HCT116 (cell line): ENCODE measurements at regions not wholly inside any gene's neighbourhood (a gene's known extent, or its start where the extent isn't known, plus 50 kb on each side); places are given as distances from the start of the nearest gene placed in this dataset.

Experiments used
- ATAC-seq: fragments of 200-7000 bp; cut with Tn5 transposase; 2 replicates; pipeline ENCODE4 v1.9.1; 2020; ENCODE audit warnings: mild to moderate bottlenecking, moderate library complexity
- BruUV-seq: library from RNA; stranded (reverse); fragments of 400-500 nt; replicated peaks from 2 replicates; lab custom pipeline; 2021; lab: Mats Ljungman, UMichigan
- CTCF ChIA-PET: fragments of 300-600 bp; sonication (Branson Sonifier 250); formaldehyde crosslinking; loops from one replicate; lab custom pipeline; 2021; ENCODE audit warnings: antibody characterized with exemption; lab: Charles Lee
- POLR2A ChIA-PET: fragments of 300-600, 350-600 bp; sonication (Branson Sonifier 250); formaldehyde crosslinking; loops from one replicate; lab custom pipeline; 2021; ENCODE audit warnings: antibody characterized with exemption; lab: Charles Lee
- RAD21 ChIA-PET, 2 experiments: fragments of 300-600 bp; sonication (Branson Sonifier 250); formaldehyde crosslinking; loops; one replicate each; lab custom pipeline; 2023; ENCODE audit warnings: low total read pairs in 2 of 2; ENCODE audit not compliant: uncharacterized antibody in 2 of 2, unreplicated experiment in 2 of 2, low non-redundant PET in 1 of 2; lab: Charles Lee
- DNase-seq: peaks from one replicate; pipeline ENCODE4 v3.0.0-alpha.2; 2010; ENCODE audit warnings: low read depth, low spot score
- H2AFZ ChIP-seq: fragments of 200-600 bp; shearing (Covaris generic), sonication (generic); 2 replicates; pipeline ENCODE4 v1.6.1; 2017; ENCODE audit warnings: low read depth, mixed run types, mixed read lengths, antibody characterized with exemption, low read length; ENCODE audit not compliant: poor library complexity, severe bottlenecking
- H3K27ac ChIP-seq: 2 replicates; pipeline ENCODE4 v1.5.1; 2012; ENCODE audit warnings: low read depth, low read length
- H3K27me3 ChIP-seq: fragments of 200-600 bp; sonication (generic); 2 replicates; pipeline ENCODE4 v1.6.1; 2016; ENCODE audit warnings: mixed run types, low read length, mixed read lengths; ENCODE audit not compliant: insufficient read depth
- H3K36me3 ChIP-seq, 2 experiments: fragments of 200-500 bp in 1 of 2; fragments of 200-600 bp in 1 of 2; sonication (Bioruptor generic) in 1 of 2; sonication (generic) in 1 of 2; 2 replicates each; pipeline versions ENCODE4 v1.5.1 to v1.6.1; 2014 to 2016; ENCODE audit warnings: low read length in 2 of 2, inconsistent platforms in 1 of 2, mixed read lengths in 1 of 2, mixed run types in 1 of 2; ENCODE audit not compliant: insufficient read depth in 2 of 2, control insufficient read depth in 1 of 2
- H3K4me1 ChIP-seq, 2 experiments: fragments of 200-600 bp in 1 of 2; sonication (generic) in 1 of 2; 2 replicates each; pipeline versions ENCODE4 v1.5.1 to v1.6.1; 2012 to 2017; ENCODE audit warnings: low read length in 2 of 2, inconsistent platforms in 1 of 2, mild to moderate bottlenecking in 1 of 2, mixed read lengths in 1 of 2, mixed run types in 1 of 2, moderate library complexity in 1 of 2; ENCODE audit not compliant: insufficient read depth in 2 of 2, control insufficient read depth in 1 of 2
- H3K4me2 ChIP-seq: fragments of 200-600 bp; sonication (generic); 2 replicates; pipeline ENCODE4 v1.6.1; 2017; ENCODE audit warnings: mixed run types, low read length, mixed read lengths
- H3K4me3 ChIP-seq, 2 experiments: fragments of 200-600 bp in 1 of 2; sonication (generic) in 1 of 2; replicated peaks in 1 of 2; 2 replicates each; pipeline ENCODE4 v1.5.1; 2011 to 2016; ENCODE audit warnings: low read length in 2 of 2, control low read depth in 1 of 2, low read depth in 1 of 2, mild to moderate bottlenecking in 1 of 2, mixed read lengths in 1 of 2, mixed run types in 1 of 2
- H3K79me2 ChIP-seq: fragments of 200-600 bp; sonication (generic); 2 replicates; pipeline ENCODE4 v1.6.1; 2017; ENCODE audit warnings: mild to moderate bottlenecking, mixed run types, low read length, moderate library complexity, mixed read lengths; ENCODE audit not compliant: insufficient read depth
- H3K9ac ChIP-seq: fragments of 200-600 bp; sonication (generic); 2 replicates; pipeline ENCODE4 v1.6.1; 2016; ENCODE audit warnings: low read length, mixed read lengths
- H3K9me2 ChIP-seq: fragments of 200-600 bp; sonication (generic), shearing (Covaris generic); 2 replicates; pipeline ENCODE4 v1.6.1; 2017; ENCODE audit warnings: mixed run types, mild to moderate bottlenecking, moderate library complexity; ENCODE audit not compliant: insufficient read depth
- H3K9me3 ChIP-seq, 2 experiments: fragments of 200-500 bp in 1 of 2; fragments of 200-600 bp in 1 of 2; sonication (Bioruptor generic) in 1 of 2; sonication (generic) in 1 of 2; 2 replicates each; pipeline ENCODE4 v1.6.1; 2014 to 2017; ENCODE audit warnings: low read length in 2 of 2, mixed read lengths in 2 of 2, inconsistent platforms in 1 of 2, low read depth in 1 of 2, mild to moderate bottlenecking in 1 of 2, mixed run types in 1 of 2, moderate library complexity in 1 of 2; ENCODE audit not compliant: control insufficient read depth in 1 of 2, insufficient read depth in 1 of 2
- H4K20me1 ChIP-seq: fragments of 200-600 bp; sonication (generic), shearing (Covaris generic); 2 replicates; pipeline ENCODE4 v1.6.1; 2017; ENCODE audit warnings: mixed run types, mild to moderate bottlenecking, moderate library complexity; ENCODE audit not compliant: insufficient read depth
- EGR1 ChIP-seq: IDR thresholded peaks from 2 replicates; pipeline ENCODE4 v1.6.1; 2012; ENCODE audit warnings: low read depth
- EZH2phosphoT487 ChIP-seq: fragments of 200-600 bp; IDR thresholded peaks from 2 replicates; pipeline ENCODE4 v1.6.1; 2018; ENCODE audit warnings: antibody characterized with exemption, borderline replicate concordance
- MAX ChIP-seq: IDR thresholded peaks from 2 replicates; pipeline ENCODE4 v1.6.1; 2012
- REST ChIP-seq: IDR thresholded peaks from 2 replicates; pipeline ENCODE4 v1.6.1; 2012; ENCODE audit warnings: low read depth
- SP1 ChIP-seq: IDR thresholded peaks from 2 replicates; pipeline ENCODE4 v1.6.1; 2012; ENCODE audit warnings: low read depth
- YY1 ChIP-seq: IDR thresholded peaks from 2 replicates; pipeline ENCODE4 v1.6.1; 2011; ENCODE audit warnings: low read length, low read depth, moderate library complexity, mild to moderate bottlenecking; ENCODE audit not compliant: insufficient replicate concordance; ENCODE audit errors: extremely low read depth
- ZFX ChIP-seq: fragments of 450-650 bp; IDR thresholded peaks from 2 replicates; pipeline ENCODE4 v1.6.1; 2017
- ZNF274 ChIP-seq: fragments of 200-500 bp; sonication (Bioruptor generic); IDR thresholded peaks from 2 replicates; pipeline ENCODE4 v1.6.1; 2014; ENCODE audit warnings: mild to moderate bottlenecking, low read depth, low read length, inconsistent platforms
- intact Hi-C: fragments of 100-400 bp; cut with micrococcal nuclease; formaldehyde crosslinking; loops from 2 replicates; pipeline ENCODE4 v1.10.0; 2022

GRCh38 chr5:90170261-90170660 lies 239.3 kb downstream of the CETN3 start (continued):
- TF ChIP-seq REST (no peak), ZFX (no peak), EZH2phosphoT487 (no peak), SP1 (no peak), YY1 (no peak), ZNF274 (no peak), EGR1 (no peak)

GRCh38 chr5:90169078-90169477 lies 240.5 kb downstream of the CETN3 start:
- CTCF ChIA-PET: no interaction called here
- POLR2A ChIA-PET: no interaction called here
- H3K9me3 ChIP-seq: no peaks in the 10 kb centered on the region

More at GRCh38 chr5:90169078-90169477, 240.5 kb downstream of the CETN3 start:
- Histone ChIP-seq H3K4me2 (no peak overlapping the region), H3K9ac (no peak overlapping the region), H2AFZ (no peak overlapping the region), H3K4me3 (no peak overlapping the region), H3K4me1 (no peaks in the 10 kb centered on the region), H3K27me3 (no peaks in the 10 kb centered on the region), H4K20me1 (no peaks in the 10 kb centered on the region), H3K27ac (no peak overlapping the region), H3K36me3 (no peaks in the 10 kb centered on the region), H3K9me2 (no peaks in the 10 kb centered on the region), H3K79me2 (no peaks in the 10 kb centered on the region)
- RAD21 ChIA-PET: no interaction called here
- DNase-seq (no peak), ATAC-seq (no peak)
- no peak for TF ChIP-seq MAX
- no TSS peak for BruUV-seq
- intact Hi-C loops: no loop called here
